T-helper 1 cell (primary cell): ENCODE measurements at regions not wholly inside any gene's neighbourhood (a gene's known extent, or its start where the extent isn't known, plus 50 kb on each side); places are given as distances from the start of the nearest gene placed in this dataset.

ENCODE experiments used
- DNase-seq, 5 donors: peaks; one replicate each; pipeline ENCODE4 v3.0.0-alpha.2; 2012 to 2020

DNA sequence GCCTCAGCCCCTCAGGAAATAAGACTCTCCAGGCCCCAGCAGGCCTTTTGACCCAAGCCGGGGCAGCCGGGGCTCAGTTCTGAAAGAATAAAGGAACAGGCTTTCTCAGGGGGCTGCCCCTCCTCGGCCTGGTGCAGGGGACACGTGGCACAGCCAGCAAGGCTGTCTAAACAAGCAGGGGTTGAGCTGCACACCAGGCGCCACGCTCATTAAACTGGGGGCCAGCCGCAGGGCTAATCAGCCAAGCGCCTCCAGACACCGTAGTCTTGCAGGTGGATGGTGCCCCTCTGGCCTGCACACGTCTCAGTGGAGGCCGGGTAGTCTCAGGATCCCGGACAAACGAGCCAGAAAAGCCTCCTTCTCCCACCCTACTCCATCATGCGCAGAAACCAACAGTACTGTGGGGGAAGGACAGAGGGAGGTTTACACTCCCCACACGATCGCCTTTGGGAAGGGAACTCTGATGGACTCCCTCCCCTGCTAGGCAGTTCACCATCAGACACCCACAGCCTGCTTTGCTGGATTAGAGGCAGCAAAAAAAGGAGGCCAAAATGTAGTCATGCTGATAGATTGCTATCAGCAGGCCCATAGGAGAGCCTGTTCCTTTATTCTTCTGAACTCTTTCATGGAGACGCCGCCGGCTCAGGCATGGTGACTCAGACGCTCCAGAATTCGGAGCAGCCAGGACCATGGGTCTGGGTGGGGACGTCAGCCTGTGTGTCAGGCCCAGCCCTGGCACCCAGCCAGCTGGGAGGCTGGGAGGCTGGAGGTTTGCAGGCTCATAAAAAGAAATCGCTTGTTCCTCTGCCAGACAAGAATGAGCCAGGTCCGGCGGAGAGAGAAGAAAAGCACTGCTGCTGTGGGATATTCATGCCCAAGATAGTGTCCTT lies 342.4 kb downstream of the BCOR start:
- DNase-seq: no peak

DNA sequence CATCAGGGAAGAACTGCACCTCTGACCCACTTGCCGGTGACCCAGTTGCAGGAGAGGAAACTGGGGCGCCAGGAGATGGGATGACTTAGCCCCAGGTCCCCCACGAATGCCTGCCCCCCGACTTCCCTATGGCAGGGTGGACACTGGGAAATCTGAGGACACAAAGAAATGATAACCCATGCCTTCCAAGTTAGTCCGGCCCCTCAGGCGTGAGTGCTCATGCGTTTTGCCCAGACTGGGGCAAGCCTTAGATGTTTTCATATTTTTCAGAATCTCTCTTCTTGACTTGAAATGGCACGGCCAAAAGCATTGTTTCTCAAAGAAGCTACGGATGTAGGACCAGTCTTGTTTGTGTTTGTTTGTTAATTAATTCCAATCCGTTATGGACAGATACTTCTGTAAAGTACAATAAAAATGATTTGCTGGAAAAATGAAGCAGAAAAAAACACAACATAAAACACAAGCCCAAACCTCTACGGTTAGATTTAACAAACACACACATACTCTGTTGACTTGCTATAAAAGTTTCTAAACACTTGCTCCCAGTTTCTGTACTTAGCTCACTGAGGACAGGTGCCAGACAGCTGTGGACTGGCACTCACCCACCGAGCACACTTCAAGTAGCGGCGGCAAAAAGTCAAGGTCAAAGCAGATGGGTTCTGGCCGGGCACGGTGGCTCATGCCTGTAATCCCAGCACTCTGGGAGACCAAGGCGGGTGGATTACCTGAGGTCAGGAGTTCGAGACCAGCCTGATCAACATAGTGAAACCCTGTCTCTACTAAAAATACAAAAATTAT lies 341.5 kb downstream of the BCOR start:
- DNase-seq: no peak

DNA sequence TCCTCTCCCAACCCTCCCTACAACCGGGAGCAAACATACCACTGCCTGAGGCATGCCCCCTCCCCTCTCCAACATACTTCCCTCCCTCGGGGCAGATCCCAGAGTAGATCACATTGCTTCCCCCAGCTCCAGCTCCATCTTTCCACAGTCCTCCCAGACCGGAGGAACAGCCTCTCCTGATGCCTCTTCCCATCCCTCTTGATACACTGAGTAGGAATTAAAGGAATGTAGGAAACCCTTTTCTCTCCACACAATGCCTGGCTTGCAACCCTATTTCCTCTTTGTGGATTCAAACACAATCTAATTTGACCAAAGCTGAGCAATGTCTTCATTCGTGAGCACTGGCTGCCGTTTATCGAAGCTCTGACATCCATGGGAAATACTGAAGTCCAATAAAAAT lies 339.8 kb downstream of the BCOR start:
- DNase-seq: no peak

DNA sequence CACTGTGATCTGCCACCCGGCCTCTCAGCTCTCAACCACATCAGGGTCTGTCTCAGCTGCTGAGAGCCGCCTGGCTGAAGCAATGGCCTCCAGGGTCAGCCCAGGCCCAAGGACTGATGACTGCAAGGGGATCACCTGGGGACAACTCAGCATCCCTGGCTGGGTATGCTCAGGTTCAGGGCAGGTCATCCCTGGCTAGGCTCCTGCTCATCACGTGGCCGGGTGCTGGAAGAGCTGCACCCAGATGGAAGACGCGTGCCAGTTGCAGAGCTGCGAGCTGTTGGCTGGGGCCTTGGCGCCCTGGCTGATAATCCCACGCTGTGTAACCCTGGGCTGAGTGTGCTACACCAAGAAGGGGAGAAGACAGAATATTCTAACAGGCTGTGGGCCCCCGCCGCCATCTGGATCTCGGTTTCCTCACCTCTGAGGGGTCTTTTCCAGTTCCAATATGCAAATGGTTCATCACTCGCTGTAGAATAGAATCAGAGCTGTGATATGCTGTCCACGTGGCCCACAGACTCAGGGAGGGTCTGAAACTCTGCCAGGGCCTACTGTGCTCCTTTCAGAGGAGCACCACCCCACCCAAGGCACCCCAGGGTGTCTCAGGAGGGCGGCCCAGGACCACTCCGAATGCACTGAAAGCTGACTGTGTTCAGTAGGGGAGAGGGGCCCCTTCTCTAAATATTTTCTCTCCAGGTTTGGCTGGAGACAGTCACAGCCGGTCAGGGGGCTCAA lies 338.8 kb downstream of the BCOR start:
- no peak for DNase-seq

DNA sequence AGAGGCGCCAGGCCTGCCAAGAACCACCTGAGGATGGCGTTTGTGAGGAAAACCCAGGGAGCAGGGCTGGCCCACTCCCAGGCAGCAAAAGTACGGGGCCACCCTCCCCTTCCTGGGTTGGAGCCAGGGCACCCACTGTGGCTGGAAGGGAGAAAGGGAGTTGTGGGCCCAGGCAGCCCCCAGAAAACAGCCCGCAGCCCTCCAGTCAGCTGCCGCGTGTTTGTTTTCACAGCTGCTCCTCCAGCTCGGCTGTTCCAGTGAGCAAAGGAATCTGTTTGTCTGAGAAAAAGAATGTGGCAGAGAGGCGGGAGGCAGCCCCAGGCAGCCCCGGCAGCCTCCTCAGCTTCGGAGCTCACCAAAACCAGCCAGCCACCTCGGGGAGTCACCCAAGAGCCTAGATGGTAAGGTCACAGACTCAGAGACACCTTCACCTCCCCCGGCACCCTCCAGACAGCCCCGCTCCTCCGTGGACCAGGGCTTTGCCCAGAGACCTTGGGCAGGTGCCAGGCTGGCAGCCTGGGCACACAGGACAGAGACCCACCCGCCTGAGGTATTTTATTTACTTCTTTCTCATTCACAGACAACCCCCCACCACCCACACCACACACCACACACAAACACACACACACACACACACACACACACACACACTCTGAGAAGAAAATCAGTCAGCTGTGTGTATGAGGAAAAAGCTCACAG lies 338.1 kb downstream of the BCOR start:
- DNase-seq: no peak

DNA sequence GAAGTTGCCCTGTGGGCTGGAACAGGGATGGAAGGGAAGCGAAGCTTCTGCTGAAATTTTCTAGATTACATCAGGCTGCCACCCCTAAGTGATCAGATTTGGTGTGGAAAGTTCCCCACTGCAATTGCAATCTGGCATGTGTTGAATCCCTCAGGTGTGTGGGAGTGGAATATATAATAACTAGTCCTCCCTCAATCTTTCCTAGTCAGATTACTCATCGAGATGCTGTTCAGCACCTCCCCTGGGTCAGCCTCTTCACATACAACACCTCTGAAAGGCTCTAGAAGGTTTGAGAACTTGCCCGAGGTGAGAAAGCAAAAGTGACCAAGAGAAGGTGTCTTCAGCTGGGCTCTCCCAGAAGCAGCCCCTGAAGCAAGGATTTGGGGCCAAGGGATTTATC lies 336.8 kb downstream of the BCOR start:
- no peak for DNase-seq

DNA sequence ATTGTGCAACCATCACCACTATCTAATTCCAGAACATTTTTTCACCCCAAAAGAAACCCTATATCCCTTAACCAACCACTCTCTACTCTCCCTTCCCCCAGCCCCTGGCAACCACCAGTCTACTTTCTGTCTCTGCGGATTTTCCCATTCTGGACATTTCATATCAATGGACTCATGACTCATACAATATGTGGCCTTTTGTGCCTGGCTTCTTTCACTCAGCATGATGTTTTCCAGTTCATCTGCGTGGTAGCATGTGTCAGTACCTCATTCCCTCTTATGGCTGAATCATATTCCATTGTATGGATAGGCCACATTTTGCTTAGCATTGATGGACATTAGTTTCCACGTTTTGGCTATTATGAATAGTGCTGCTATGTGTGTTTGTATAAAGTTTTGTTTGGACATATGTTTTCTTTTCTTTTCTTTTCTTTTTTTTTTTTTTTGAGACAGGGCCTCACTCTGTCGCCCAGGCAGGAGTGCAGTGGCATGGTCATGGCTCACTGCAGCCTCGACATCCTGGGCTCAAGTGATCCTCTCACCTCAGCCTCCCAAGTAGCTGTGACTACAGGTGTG lies 335.4 kb downstream of the BCOR start:
- no peak for DNase-seq

DNA sequence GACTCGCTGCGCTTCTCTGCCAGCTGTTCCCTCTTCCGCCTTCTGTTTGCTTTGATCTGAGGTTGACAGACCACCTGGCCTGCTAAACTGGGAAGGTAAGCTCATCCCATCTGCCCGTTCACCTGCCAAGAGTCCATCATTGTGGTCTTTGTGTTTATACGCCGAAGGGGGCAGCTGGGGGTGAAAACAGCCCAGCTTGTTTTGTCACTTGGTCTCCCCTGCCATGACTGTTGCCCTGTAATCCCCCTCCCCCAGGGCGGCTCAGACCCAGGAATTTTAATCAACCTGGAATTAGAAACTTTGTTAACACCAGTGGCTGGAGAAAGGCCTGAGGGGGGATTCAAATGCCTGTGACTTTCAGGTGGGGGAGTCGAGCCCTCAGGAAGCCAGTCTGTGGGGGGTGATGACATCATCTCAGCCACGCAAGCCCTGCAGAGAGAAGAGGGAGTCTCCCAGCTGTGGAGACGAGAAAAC lies 333.3 kb downstream of the BCOR start:
- no peak for DNase-seq

DNA sequence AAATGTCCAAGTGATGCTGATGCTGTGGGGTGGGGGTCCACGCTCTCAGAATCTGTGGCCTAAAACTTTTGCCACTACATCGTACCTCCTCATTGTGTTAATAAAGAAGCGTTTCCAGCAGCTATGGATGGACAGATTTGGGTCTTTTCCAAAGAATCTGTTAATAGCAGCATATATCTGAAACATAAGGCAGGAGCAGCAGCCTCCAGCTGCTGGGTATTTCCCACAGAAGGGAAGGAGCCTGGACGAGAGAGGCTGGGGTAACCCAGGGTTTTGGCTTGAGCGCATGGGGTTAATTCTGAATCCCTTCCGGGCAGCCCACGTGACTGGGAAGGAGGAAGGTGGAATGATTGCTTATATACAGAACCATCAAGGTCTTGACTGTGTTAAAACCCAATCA lies 332.4 kb downstream of the BCOR start:
- DNase-seq: no peak

DNA sequence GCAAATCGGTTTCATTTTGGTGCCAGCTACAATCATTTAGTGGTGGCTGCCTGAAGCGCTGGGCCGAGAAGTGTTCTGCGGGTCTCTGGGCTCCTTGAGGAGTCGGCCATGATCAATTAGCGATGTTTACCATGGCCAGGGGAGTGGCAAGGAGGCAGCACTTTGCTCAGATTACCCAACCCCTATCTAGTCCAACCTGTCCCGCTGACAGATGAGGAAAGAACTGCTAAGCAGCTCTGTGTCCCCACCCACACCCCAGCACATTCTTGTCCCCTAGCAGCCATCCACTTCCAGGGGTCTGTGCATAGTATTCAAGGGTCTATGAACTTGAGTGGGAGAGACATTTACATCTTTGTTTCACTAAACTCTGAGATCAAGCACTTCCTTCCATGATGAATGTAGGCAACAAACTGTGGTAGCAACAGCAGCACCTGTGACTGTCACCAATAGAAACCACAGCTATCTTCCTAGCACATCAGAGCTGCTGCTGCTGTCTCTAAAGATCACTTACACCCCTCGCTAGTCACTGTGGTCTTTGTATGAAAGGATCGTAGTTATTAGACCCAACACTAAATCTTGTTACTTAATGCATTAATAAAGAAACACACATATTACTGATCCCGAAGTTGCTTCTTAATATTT lies 331.6 kb downstream of the BCOR start:
- DNase-seq: peak in 2 of 5 donors; percentile 1 to 53

DNA sequence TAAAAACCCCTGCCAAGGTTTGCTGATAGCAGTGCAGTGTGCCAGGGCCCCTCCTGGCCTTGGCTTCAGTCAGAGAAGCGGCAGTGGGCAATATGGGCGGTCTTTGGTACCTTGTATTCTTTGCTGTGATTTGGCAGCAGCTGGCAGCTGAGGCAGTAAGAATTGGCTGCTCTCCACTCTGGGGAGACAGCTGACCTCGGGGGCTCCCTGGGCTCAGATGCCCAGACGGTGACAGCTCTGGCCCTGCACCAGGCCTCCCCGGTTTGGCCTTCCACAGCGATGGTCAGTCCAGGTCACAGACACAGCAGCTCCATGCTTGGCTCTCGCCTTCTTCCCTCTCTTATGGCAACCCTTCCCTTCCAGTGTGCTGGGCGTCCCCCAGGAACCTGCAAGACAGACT lies 330.9 kb downstream of the BCOR start:
- no peak for DNase-seq

DNA sequence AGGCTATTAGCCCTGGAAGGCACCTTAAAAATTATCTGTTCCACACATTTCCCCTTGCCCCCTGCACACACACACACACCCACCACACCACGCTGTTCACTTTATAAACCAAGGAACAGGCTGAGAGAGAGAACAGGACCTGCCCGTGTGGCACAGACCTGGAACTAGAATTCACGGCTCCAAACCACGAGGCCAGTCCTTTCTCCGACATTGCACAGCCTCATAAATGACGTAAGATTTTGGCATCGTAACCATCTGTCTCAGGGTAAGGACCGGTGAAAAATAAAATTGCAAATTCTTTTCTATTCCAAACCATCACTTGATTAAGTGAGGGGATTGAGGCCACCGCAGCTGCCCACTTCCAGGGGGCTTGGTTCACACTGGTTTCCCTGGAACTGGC lies 330.3 kb downstream of the BCOR start:
- no peak for DNase-seq

DNA sequence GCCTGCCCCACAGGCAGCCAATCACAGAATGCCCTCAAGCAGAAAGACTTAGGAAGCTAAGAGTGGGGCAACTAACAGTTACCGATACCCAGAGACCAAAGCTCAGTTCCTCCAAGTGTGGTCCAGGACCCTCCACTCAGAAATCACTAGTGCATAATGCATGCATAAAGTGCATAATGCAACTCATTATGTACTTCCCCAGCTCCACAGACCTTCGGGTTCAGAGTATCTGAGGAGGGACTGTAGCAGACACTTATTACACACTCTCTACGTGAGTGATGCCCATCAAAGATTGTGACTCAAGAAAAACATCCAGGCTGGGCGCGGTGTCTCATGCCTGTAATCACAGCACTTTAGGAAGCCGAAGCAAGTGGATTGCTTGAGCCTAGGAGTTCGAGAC lies 328.0 kb downstream of the BCOR start:
- no peak for DNase-seq

DNA sequence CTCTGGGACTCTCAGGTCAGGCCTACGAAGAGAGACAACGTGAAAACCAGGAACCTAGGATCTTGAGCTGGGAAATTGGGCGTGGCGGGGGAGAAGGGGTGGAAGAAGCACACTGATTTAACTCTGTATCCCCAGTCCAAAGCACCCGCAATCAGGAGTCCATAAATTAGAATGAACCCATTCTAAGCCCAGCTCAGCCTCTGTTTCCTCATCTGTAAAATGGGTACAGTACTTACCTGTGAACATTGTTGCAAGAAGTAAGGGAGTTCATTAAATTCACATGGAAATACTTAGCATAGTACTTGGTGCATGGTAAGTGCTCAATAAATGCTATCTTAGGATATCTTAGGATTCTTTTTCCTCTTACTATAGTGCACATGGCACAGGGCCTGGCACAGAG lies 326.7 kb downstream of the BCOR start:
- no peak for DNase-seq

DNA sequence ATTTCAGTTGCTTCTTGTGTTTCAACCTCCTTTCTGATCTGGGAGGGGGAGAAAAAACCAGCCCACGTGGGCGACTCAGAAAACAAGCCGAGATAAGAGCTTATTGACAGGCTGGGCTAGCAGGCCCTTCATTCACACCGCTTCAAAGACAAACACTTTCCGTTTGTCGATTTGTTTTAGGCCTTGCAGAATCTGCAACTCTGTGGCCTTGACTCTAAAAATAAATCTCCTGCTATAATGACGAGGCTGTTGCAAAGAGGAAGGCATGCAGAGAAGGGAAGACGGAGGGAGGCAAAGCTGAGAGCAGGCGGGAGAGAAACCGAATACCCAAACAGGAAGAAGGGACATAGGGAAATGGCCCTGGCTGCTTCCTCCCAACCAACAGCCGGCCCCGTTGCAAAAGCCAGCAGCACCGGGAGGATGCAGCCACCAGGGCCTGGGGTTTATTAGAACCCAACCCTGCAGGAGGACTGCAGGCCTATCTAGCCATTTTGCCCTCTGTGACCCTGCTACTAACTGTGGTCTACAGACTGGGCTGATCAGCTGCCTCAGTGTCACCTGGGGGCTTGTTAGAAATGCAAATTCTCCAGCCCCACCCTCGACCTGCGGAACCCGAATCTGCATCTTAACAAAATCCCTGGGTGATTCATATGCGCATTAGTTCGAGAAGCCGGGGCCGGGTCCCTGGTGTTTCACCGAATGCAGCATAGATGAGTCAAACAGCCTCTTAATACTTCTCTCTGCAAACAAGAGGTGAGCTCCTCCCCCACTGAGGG lies 325.5 kb downstream of the BCOR start:
- peak in 2 of 5 donors; percentile 4 to 70 for DNase-seq

DNA sequence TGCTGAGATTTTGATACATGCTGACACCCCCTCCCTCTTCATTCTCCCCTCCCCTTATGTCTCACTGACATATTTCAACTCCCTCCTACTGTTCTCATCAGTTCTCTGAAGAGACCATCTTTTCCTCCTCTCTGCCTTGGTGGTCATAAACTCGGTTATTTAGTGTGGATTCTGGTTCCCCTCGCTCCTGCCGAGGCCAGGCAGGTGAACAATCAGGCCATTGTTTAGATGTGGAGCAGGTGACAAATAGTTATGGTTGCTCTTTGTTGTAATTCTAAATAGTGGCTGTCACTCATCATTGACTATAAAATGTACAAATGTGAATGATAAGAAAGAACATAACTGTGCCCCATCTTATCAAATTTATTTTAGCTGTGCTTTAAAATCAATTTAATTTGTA lies 324.6 kb downstream of the BCOR start:
- no peak for DNase-seq

DNA sequence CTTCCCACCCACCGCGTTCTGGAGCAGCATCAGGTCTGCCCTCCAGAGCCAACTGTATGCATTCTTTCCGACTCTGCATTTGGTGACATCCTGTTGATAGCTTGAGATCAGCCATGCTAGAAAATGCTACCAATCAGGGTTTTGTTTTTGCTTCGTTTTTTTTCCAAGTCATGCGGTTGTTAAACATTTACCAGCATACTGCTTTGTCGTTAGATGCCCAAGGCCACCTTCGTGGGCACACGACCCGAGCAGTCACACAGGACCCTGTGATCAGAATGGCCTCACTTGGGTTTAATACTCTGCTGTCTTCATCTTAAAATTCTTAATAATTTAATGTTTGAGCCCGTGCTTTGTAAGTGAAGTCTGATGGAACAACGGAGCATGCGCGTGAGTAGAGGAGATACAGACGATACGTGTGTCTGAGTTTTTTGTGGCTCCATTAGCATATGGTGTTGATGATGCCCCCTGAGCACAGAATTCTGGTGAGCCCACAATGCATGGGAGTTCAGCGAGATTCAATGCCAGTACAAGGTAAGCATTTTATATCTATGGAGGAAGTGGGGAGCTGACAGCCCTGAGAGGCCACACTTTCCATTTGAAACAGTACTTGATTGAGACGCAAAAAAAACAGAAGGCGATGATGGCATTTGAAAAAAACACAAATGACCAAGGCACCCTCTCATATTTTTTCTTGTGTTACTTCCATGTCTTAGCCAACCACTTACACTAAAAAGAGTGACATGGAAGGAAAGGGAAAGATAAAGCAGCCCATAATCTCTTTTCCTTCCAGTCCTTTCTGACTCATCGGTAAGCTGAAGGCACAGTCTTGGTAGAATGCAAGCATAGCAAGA lies 323.6 kb downstream of the BCOR start:
- peak in 3 of 5 donors; percentile 4 to 66 (median 12) for DNase-seq

DNA sequence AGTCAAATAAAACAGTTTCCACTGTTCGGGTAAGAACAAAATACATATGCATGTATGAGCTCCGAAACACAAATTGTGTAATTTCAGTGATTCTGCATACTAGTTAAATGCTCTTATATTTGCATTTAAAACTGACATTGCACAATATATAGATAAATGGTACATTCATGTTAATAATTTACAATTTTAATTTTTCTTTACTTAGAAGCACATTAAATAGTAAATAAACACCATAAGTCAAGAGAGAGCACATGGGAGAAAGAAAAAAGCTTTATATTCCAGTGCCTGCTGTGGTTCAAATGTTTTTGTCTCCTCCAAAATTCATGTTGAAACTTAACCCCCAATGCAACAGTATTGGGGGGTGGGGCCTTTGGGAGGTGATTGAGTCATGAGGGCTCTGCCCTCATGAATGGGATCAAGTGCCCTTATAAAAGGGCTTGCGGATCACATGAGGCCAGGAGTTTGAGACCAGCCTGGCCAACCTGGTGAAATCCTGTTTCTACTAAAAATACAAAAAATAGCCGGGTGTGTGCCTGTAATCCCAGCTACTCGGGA lies 322.9 kb downstream of the BCOR start:
- DNase-seq: no peak

DNA sequence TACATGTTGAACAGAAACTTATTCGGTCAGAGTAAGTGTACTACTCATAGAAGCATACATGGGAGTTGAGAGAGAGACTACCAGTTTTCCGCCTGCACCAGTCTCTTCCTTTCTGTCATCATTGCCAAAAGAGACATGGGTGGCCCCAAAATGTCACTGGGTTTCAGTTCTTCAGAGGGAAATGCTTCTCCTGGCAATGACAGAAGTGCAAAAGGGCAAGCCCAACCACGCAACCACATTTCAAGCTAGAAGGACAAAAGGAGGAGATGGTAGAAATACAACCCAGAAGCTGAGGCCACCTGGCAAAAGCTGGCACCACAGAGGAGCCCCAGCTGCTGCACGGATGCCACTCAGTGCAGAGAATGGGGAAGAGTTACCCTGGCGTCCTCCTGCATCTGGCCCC lies 320.1 kb downstream of the BCOR start:
- peak in 1 of 5 donors; percentile 43 for DNase-seq
